ENCODE measurements at regions not wholly inside any gene's neighbourhood (a gene's known extent, or its start where the extent isn't known, plus 50 kb on each side); places are given as distances from the start of the nearest gene placed in this dataset.

DNA sequence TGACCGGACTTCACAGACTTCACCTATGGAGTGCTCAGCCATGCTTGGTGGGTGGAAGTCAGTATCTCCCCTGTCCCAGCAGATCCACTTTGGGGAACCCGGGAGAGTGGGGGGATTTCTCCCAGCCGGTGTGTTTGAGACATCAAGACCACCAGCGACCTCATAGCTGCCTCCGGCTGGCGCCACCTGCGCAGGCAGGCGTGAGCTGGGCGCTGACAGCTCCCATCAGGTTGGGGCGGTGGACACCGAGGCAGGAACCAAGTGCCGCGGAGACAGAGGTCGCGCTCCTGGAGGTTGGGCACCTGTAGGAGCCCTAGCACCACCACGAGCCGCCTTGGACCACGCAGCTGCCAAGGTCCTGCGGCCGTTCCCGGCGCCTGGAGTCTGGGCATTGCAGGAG lies 124.0 kb upstream of the LARP1 start:
- TF ChIP-seq EP300 (IDR thresholded peaks at IDR 0.05; ENCODE audit: borderline replicate concordance) (no peak), TAF1 (IDR thresholded peaks at IDR 0.05; ENCODE audit: low read depth) (no peak), CREB1 (IDR thresholded peaks at IDR 0.05; ENCODE audit: low read depth) (no peak), EGR1 (IDR thresholded peaks at IDR 0.05) (no peak), TEAD4 (IDR thresholded peaks at IDR 0.05) (no peak), RAD21 (IDR thresholded peaks at IDR 0.05; ENCODE audit: low read depth) (no peak)
- TF ChIP-seq, protein P1, sequence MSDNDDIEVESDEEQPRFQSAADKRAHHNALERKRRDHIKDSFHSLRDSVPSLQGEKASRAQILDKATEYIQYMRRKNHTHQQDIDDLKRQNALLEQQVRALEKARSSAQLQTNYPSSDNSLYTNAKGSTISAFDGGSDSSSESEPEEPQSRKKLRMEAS (IDR thresholded peaks at IDR 0.05): no peak
- TF ChIP-seq, protein P2, sequence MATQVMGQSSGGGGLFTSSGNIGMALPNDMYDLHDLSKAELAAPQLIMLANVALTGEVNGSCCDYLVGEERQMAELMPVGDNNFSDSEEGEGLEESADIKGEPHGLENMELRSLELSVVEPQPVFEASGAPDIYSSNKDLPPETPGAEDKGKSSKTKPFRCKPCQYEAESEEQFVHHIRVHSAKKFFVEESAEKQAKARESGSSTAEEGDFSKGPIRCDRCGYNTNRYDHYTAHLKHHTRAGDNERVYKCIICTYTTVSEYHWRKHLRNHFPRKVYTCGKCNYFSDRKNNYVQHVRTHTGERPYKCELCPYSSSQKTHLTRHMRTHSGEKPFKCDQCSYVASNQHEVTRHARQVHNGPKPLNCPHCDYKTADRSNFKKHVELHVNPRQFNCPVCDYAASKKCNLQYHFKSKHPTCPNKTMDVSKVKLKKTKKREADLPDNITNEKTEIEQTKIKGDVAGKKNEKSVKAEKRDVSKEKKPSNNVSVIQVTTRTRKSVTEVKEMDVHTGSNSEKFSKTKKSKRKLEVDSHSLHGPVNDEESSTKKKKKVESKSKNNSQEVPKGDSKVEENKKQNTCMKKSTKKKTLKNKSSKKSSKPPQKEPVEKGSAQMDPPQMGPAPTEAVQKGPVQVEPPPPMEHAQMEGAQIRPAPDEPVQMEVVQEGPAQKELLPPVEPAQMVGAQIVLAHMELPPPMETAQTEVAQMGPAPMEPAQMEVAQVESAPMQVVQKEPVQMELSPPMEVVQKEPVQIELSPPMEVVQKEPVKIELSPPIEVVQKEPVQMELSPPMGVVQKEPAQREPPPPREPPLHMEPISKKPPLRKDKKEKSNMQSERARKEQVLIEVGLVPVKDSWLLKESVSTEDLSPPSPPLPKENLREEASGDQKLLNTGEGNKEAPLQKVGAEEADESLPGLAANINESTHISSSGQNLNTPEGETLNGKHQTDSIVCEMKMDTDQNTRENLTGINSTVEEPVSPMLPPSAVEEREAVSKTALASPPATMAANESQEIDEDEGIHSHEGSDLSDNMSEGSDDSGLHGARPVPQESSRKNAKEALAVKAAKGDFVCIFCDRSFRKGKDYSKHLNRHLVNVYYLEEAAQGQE (IDR thresholded peaks at IDR 0.05; ENCODE audit: low read depth): no peak
